Chondrocyte (in vitro differentiated cells): ENCODE measurements at regions not wholly inside any gene's neighbourhood (a gene's known extent, or its start where the extent isn't known, plus 50 kb on each side); places are given as distances from the start of the nearest gene placed in this dataset.

Experiments
- DNase-seq: peaks from one replicate; pipeline ENCODE4 v3.0.0; 2021; ENCODE audit warnings: mixed read lengths, low spot score
- H3K27ac Mint-ChIP-seq: one replicate; pipeline ENCODE4 v1.8.0; 2021; ENCODE audit warnings: mild to moderate bottlenecking, moderate library complexity, mixed read lengths; ENCODE audit not compliant: unreplicated experiment
- H3K27me3 Mint-ChIP-seq: 2 replicates; pipeline ENCODE4 v1.8.0; 2021; ENCODE audit warnings: low read depth, mixed read lengths
- H3K36me3 Mint-ChIP-seq: 2 replicates; pipeline ENCODE4 v1.8.0; 2021; ENCODE audit warnings: low read depth, mixed read lengths
- H3K4me1 Mint-ChIP-seq: 2 replicates; pipeline ENCODE4 v1.8.0; 2021; ENCODE audit warnings: low read depth, mild to moderate bottlenecking, mixed read lengths
- H3K4me3 Mint-ChIP-seq: one replicate; pipeline ENCODE4 v1.8.0; 2021; ENCODE audit warnings: mild to moderate bottlenecking, moderate library complexity, mixed read lengths; ENCODE audit not compliant: unreplicated experiment
- H3K9me3 Mint-ChIP-seq: 2 replicates; pipeline ENCODE4 v1.8.0; 2021; ENCODE audit warnings: low read depth, mixed read lengths
- CTCF ChIP-seq: fragments of 200-600 bp; sonication (generic); IDR thresholded peaks from 2 replicates; pipeline ENCODE4 v1.5.0; 2021; ENCODE audit warnings: antibody characterized with exemption, mild to moderate bottlenecking, moderate library complexity

GRCh38 chr2:217067787-217068186 is 207.9 kb upstream of the TNP1 start:
- Mint-ChIP-seq H3K36me3 (no peaks in the 10 kb centered on the region), H3K4me1 (peaks cover 4% of the 10 kb centered on the region), H3K9me3 (no peaks in the 10 kb centered on the region), H3K4me3 (no peak overlapping the region), H3K27me3 (peaks cover 3% of the 10 kb centered on the region), H3K27ac (no peak overlapping the region)
- no peak for TF ChIP-seq CTCF
- DNase-seq = no peak

GRCh38 chr2:217066510-217067270 is 206.8 kb upstream of the TNP1 start:
- no peaks in the 10 kb centered on the region for H3K9me3 Mint-ChIP-seq
- no peak for TF ChIP-seq CTCF
- no peak overlapping the region for H3K4me3 Mint-ChIP-seq
- peaks cover 4% of the 10 kb centered on the region for H3K4me1 Mint-ChIP-seq
- H3K36me3 Mint-ChIP-seq = no peaks in the 10 kb centered on the region
- H3K27ac Mint-ChIP-seq = no peak overlapping the region
- peaks cover 3% of the 10 kb centered on the region for H3K27me3 Mint-ChIP-seq
- no peak for DNase-seq

- no peak for DNase-seq
- H3K4me1 Mint-ChIP-seq = peaks cover 7% of the 10 kb centered on the region
- H3K4me3 Mint-ChIP-seq = no peak overlapping the region
- H3K36me3 Mint-ChIP-seq = no peaks in the 10 kb centered on the region
- peaks cover 3% of the 10 kb centered on the region for H3K27me3 Mint-ChIP-seq
- no peak for TF ChIP-seq CTCF
- no peaks in the 10 kb centered on the region for H3K9me3 Mint-ChIP-seq
- H3K27ac Mint-ChIP-seq = no peak overlapping the region
Measured at GRCh38 chr2:217065695-217066405, 206.0 kb upstream of the TNP1 start.

GRCh38 chr2:217065012-217065290 is 205.1 kb upstream of the TNP1 start:
- Mint-ChIP-seq H3K4me1 (peaks cover 10% of the 10 kb centered on the region), H3K36me3 (no peaks in the 10 kb centered on the region), H3K27ac (no peak overlapping the region), H3K27me3 (peaks cover 3% of the 10 kb centered on the region), H3K9me3 (no peaks in the 10 kb centered on the region), H3K4me3 (no peak overlapping the region)
- no peak for TF ChIP-seq CTCF
- DNase-seq = no peak

- H3K9me3 Mint-ChIP-seq = no peaks in the 10 kb centered on the region
- DNase-seq = no peak
- H3K27me3 Mint-ChIP-seq = peaks cover 3% of the 10 kb centered on the region
- H3K4me3 Mint-ChIP-seq = no peak overlapping the region
- peaks cover 10% of the 10 kb centered on the region for H3K4me1 Mint-ChIP-seq
- peak overlapping the region; percentile 3 for H3K27ac Mint-ChIP-seq
- no peaks in the 10 kb centered on the region for H3K36me3 Mint-ChIP-seq
- no peak for TF ChIP-seq CTCF
Measured at GRCh38 chr2:217064234-217065011, 204.6 kb upstream of the TNP1 start.
